Dendritic cell treated with granulocyte-macrophage colony-stimulating factor and Interleukin-4, amounts not matched to agents 40 ng/mL and 50 ng/mL, for 4 days (primary cell): ENCODE measurements at regions not wholly inside any gene's neighbourhood (a gene's known extent, or its start where the extent isn't known, plus 50 kb on each side); places are given as distances from the start of the nearest gene placed in this dataset.

ENCODE experiments used
- H3K27ac Mint-ChIP-seq: one replicate; pipeline ENCODE4 v1.8.0; 2022; ENCODE audit warnings: mild to moderate bottlenecking, mixed read lengths
- H3K27me3 Mint-ChIP-seq: one replicate; pipeline ENCODE4 v1.8.0; 2022; ENCODE audit warnings: mild to moderate bottlenecking, mixed read lengths
- H3K36me3 Mint-ChIP-seq: one replicate; pipeline ENCODE4 v1.8.0; 2022; ENCODE audit warnings: low read depth, mixed read lengths
- H3K4me1 Mint-ChIP-seq: one replicate; pipeline ENCODE4 v1.8.0; 2022; ENCODE audit warnings: low read depth, mixed read lengths
- H3K4me3 Mint-ChIP-seq: one replicate; pipeline ENCODE4 v1.8.0; 2022; ENCODE audit warnings: mild to moderate bottlenecking, moderate library complexity, mixed read lengths
- H3K9me3 Mint-ChIP-seq: one replicate; pipeline ENCODE4 v1.8.0; 2022; ENCODE audit warnings: mixed read lengths
- intact Hi-C: fragments of 100-400 bp; cut with micrococcal nuclease; formaldehyde crosslinking; loops from one replicate; pipeline ENCODE4 v1.15.0; 2022

DNA sequence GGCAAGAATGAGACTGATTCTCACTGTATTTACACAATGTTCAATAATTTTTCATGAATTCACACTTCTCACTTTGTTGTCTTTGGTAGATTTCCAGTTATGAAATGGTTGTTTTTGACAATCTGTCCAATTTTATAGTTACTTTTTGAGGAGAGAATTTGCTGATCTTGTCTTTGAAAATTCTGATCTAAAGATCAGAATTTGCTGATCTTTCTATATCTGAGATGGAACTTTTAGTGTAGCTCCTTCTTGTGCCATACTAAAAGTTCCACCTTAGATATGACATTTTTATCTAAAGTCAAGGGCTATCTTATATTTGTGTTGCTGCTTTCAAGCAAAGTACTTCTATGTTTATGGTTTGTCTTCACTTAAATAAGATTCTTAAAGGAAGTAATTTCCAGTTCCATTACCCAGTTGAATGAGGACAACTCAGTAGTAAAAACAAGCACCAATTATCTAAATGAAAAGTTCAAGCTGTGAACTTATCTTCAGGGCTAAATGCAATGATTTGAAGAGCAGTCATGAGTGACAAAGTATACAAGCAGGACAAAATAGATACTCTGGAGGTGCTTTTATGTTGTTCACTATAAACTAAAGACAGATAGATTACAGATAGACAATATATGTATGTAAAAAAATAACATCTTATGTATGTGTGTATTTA is 76.4 kb upstream of the FOXG1 start:
- intact Hi-C loops, result no loop called here
- Mint-ChIP-seq H3K4me1 (no peaks in the 10 kb centered on the region), H3K27ac (no peak overlapping the region), H3K4me3 (no peak overlapping the region), H3K9me3 (no peaks in the 10 kb centered on the region), H3K36me3 (no peaks in the 10 kb centered on the region), H3K27me3 (no peaks in the 10 kb centered on the region)

DNA sequence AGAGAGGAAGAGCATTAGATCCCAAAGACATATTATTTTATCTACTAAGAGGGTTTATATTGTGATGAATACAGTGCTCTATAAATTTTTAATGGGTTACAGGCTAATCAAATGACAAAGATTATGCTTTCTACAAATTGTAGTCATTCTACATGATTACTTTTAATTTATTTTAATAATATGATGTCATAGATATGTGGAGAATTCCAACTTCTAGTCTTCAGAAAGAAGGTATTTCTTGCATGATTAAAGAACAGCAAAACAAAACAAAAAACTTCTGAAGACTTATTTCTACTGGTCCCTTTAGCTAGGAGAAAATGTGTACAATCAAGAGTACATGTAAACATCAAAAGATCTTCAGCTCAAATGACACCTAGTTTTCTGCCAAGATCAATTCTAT is 71.5 kb upstream of the FOXG1 start:
- intact Hi-C loops, result no loop called here
- H3K36me3 Mint-ChIP-seq, result no peaks in the 10 kb centered on the region
- no peak overlapping the region for H3K4me3 Mint-ChIP-seq
- H3K9me3 Mint-ChIP-seq, result no peaks in the 10 kb centered on the region
- H3K4me1 Mint-ChIP-seq, result no peaks in the 10 kb centered on the region
- H3K27ac Mint-ChIP-seq, result no peak overlapping the region
- no peaks in the 10 kb centered on the region for H3K27me3 Mint-ChIP-seq

DNA sequence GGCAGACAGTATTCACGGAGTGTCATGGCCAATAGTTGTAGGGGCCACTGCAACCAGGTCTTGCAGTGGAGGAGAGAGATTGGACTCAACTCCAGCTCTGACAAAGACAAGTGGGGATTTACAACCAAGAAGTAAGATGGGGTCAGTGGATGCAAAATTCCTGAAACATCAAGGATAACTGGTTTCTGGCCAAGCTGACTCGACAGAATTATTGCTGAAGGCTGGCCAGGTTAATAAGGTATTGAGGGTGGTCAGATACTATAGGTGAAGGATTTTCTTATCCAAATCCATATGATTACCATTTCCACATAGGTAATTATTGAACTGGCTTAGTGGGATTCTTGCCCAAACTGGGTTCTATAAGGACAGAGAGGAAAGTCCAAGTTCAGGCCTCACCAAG is 64.9 kb upstream of the FOXG1 start:
- Mint-ChIP-seq H3K4me3 (no peak overlapping the region), H3K27ac (no peak overlapping the region), H3K4me1 (no peaks in the 10 kb centered on the region), H3K9me3 (no peaks in the 10 kb centered on the region), H3K36me3 (no peaks in the 10 kb centered on the region), H3K27me3 (no peaks in the 10 kb centered on the region)
- intact Hi-C loops, result no loop called here

GRCh38 chr14:28703482-28703881 is 63.1 kb upstream of the FOXG1 start:
- Mint-ChIP-seq H3K27me3 (no peaks in the 10 kb centered on the region), H3K4me1 (no peaks in the 10 kb centered on the region), H3K36me3 (no peaks in the 10 kb centered on the region), H3K9me3 (no peaks in the 10 kb centered on the region), H3K27ac (no peak overlapping the region), H3K4me3 (no peak overlapping the region)
- intact Hi-C loops, result no loop called here

DNA sequence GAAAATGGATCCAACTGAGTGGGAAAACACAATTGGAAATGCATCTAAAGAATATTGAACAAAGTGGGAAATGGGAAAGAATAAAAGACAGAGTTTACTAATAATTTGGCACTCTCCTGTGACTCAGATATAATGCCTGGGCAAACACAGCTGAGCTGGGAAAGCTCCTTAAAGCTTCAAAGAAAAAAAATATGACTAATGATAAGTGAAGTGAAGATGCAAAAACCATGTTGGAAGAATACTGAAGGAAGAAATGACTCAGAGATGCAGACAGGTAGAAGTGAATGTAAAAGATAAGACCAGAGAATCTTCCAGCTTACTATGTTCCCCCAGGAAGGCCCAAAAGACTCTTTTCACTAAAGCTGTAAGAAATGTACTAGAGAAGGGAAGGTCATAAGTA is 62.4 kb upstream of the FOXG1 start:
- no peaks in the 10 kb centered on the region for H3K36me3 Mint-ChIP-seq
- H3K4me1 Mint-ChIP-seq, result no peaks in the 10 kb centered on the region
- intact Hi-C loops, result no loop called here
- H3K9me3 Mint-ChIP-seq, result no peaks in the 10 kb centered on the region
- no peak overlapping the region for H3K4me3 Mint-ChIP-seq
- H3K27me3 Mint-ChIP-seq, result no peaks in the 10 kb centered on the region
- no peak overlapping the region for H3K27ac Mint-ChIP-seq

GRCh38 chr14:28707814-28708213 is 58.8 kb upstream of the FOXG1 start:
- Mint-ChIP-seq H3K4me3 (no peak overlapping the region), H3K4me1 (no peaks in the 10 kb centered on the region), H3K27me3 (no peaks in the 10 kb centered on the region), H3K27ac (no peak overlapping the region), H3K9me3 (peaks cover 7% of the 10 kb centered on the region), H3K36me3 (no peaks in the 10 kb centered on the region)
- intact Hi-C loops, result no loop called here

DNA sequence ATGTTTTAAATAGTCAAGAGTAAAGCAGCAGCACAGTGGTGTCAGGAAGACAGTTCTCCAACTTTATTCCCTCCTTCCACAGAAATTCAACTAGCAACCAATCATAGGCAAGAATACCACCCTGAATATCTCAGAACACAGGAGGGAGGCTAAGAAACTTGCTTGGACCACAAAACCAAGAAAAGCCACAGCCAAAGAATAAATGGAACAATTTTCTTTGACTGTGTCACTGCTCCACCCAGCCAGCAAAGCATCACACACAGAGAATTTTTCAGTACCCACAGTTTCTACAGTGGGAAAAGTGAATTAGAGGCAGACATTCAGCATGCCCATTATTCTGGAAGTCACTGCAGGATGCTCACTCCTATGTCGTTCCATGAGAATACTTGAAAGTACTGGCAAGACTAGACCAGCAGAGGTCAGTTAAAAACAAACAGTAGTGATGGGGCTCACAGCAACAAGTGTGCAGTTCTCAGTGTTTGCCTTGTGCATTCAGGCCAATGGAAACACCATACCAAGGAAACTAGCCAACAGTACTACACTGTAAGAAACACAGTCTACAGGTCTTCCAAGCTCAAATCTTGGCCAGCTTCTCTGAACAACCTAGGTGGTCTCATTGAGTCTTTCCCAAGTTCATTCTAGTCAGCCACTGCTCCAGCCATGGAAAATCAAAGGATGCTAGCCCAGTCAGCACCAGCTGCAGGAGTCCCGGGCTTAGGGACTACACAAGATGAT is 56.8 kb upstream of the FOXG1 start:
- H3K36me3 Mint-ChIP-seq, result no peaks in the 10 kb centered on the region
- no peak overlapping the region for H3K4me3 Mint-ChIP-seq
- H3K27ac Mint-ChIP-seq, result no peak overlapping the region
- H3K27me3 Mint-ChIP-seq, result no peaks in the 10 kb centered on the region
- intact Hi-C loops, result no loop called here
- peaks cover 7% of the 10 kb centered on the region for H3K9me3 Mint-ChIP-seq
- H3K4me1 Mint-ChIP-seq, result no peaks in the 10 kb centered on the region
